Common myeloid progenitor, CD34-positive (primary cell): ENCODE measurements at regions not wholly inside any gene's neighbourhood (a gene's known extent, or its start where the extent isn't known, plus 50 kb on each side); places are given as distances from the start of the nearest gene placed in this dataset.

ENCODE experiments used
- CTCF ChIA-PET: fragments of 350-600 bp; sonication (Branson Sonifier 250); formaldehyde crosslinking; loops from one replicate; lab custom pipeline; 2021; ENCODE audit warnings: antibody characterized with exemption; lab: Charles Lee
- POLR2A ChIA-PET: fragments of 350-600 bp; sonication (Branson Sonifier 250); formaldehyde crosslinking; loops from one replicate; lab custom pipeline; 2021; ENCODE audit warnings: antibody characterized with exemption; lab: Charles Lee
- DNase-seq, 3 donors: peaks; one replicate each; pipeline versions ENCODE4 v3.0.0 to v3.0.0-alpha.2; 2013
- H3K27ac ChIP-seq, 2 experiments: 1 replicate in 1 of 2; 2 replicates in 1 of 2; pipeline ENCODE4 v1.7.0; 2013; ENCODE audit warnings: inconsistent platforms in 2 of 2, low read length in 2 of 2, mild to moderate bottlenecking in 2 of 2, low read depth in 1 of 2, moderate library complexity in 1 of 2; ENCODE audit not compliant: severe bottlenecking in 2 of 2, insufficient read depth in 1 of 2, poor library complexity in 1 of 2
- H3K27me3 ChIP-seq, 5 experiments: replicated peaks in 2 of 5; 1 replicate in 3 of 5; 2 replicates in 2 of 5; pipeline versions ENCODE4 v1.6.1 to v1.7.0; 2013; ENCODE audit warnings: low read length in 4 of 5, mild to moderate bottlenecking in 2 of 5, moderate library complexity in 2 of 5, inconsistent platforms in 1 of 5; ENCODE audit not compliant: insufficient read depth in 5 of 5, control insufficient read depth in 4 of 5
- H3K36me3 ChIP-seq, 4 experiments: 1 replicate in 2 of 4; 2 replicates in 2 of 4; pipeline versions ENCODE4 v1.6.1 to v1.7.0; 2013; ENCODE audit warnings: low read length in 3 of 4, control low read depth in 1 of 4, mild to moderate bottlenecking in 1 of 4; ENCODE audit not compliant: control insufficient read depth in 4 of 4, insufficient read depth in 4 of 4
- H3K4me1 ChIP-seq, 4 experiments: 1 replicate in 3 of 4; 2 replicates in 1 of 4; pipeline versions ENCODE4 v1.6.1 to v1.7.1; 2013; ENCODE audit warnings: low read length in 3 of 4, mild to moderate bottlenecking in 3 of 4, control low read depth in 1 of 4, inconsistent platforms in 1 of 4, moderate library complexity in 1 of 4; ENCODE audit not compliant: control insufficient read depth in 4 of 4, insufficient read depth in 4 of 4; ENCODE audit errors: control extremely low read depth in 1 of 4
- H3K4me3 ChIP-seq, 7 experiments: 1 replicate in 4 of 7; 2 replicates in 3 of 7; pipeline versions ENCODE4 v1.5.1 to v1.7.0; 2013; ENCODE audit warnings: mild to moderate bottlenecking in 7 of 7, low read length in 6 of 7, moderate library complexity in 6 of 7, inconsistent platforms in 2 of 7, low read depth in 2 of 7, control low read depth in 1 of 7; ENCODE audit not compliant: insufficient read depth in 4 of 7, control insufficient read depth in 1 of 7; ENCODE audit errors: extremely low read depth in 1 of 7
- H3K9me3 ChIP-seq, 5 experiments: 1 replicate in 4 of 5; 2 replicates in 1 of 5; pipeline versions ENCODE4 v1.6.1 to v1.7.1; 2013; ENCODE audit warnings: low read length in 4 of 5, mild to moderate bottlenecking in 2 of 5, inconsistent platforms in 1 of 5, low read depth in 1 of 5, moderate library complexity in 1 of 5; ENCODE audit not compliant: control insufficient read depth in 4 of 5, insufficient read depth in 2 of 5; ENCODE audit errors: control extremely low read depth in 1 of 5
- WGBS: methylation state at CpG from one replicate; pipeline ENCODE4 v1.1.5; 2013; ENCODE audit not compliant: insufficient coverage; 5-methylcytosine and 5-hydroxymethylcytosine counted together

DNA sequence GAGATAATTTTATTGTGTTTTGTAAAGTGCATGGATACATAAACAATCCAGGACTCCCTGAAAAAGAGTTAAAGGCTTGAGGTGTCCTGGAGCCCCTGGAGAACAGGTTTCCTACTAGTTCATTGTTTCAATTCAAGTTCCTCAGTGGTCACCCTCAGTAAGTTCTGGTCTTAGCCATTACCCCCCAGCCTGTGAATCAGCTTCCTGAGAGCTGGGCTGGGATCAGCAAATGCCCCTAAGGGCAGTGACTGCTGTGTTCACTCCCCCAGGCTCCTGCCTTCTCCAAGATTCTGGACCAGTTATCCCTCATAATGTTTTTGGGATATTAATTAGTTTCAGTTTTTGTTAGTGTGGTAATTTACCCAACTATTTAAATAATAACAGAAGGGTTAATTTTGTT lies 151.6 kb upstream of the PRSS58 start:
- CTCF ChIA-PET = interaction anchor here (0.7 to 5.6 kb wide), 5 partner anchors 10 to 77 kb away, joined by 3 to 36 read pairs (median 3); no protein-coding TSS in a partner anchor
- Histone ChIP-seq H3K4me3 (no peak overlapping the region), H3K27me3 (no peaks in the 10 kb centered on the region), H3K4me1 (peaks cover 3 to 35% (median 30%) of the 10 kb centered on the region in 4 experiments), H3K27ac (no peak overlapping the region), H3K36me3 (no peaks in the 10 kb centered on the region), H3K9me3 (no peaks in the 10 kb centered on the region)
- peak in 2 of 3 donors; percentile 26 to 44 for DNase-seq
- POLR2A ChIA-PET = no interaction called here

DNA sequence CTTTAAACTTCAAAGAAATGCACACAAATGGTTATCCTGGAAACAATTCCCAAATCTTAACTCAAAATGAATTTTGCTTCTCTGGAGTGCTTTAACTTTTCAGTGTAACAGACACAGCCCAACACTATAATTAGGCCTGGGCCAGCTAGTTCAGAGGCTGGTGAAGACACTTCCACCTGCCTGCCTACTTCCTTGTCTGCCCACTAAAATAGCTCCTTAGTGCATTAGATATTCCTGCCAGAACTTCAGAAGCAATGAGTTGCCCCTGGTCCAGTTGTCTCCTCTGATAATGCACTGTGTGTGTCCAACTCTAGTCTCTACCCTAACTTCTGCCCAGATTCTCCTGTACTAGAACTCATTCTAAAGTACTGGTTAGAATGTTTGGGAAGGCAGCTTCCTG lies 150.9 kb upstream of the PRSS58 start:
- CTCF ChIA-PET = interaction anchor here (0.8 to 5.6 kb wide), 10 partner anchors 10 to 115 kb away, joined by 3 to 36 read pairs (median 4); no protein-coding TSS in a partner anchor
- Histone ChIP-seq H3K36me3 (no peaks in the 10 kb centered on the region), H3K27ac (no peak overlapping the region), H3K4me1 (peaks cover 3 to 28% (median 26%) of the 10 kb centered on the region in 4 experiments), H3K4me3 (no peak overlapping the region), H3K9me3 (no peaks in the 10 kb centered on the region), H3K27me3 (no peaks in the 10 kb centered on the region)
- POLR2A ChIA-PET = no interaction called here
- DNase-seq = no peak

DNA sequence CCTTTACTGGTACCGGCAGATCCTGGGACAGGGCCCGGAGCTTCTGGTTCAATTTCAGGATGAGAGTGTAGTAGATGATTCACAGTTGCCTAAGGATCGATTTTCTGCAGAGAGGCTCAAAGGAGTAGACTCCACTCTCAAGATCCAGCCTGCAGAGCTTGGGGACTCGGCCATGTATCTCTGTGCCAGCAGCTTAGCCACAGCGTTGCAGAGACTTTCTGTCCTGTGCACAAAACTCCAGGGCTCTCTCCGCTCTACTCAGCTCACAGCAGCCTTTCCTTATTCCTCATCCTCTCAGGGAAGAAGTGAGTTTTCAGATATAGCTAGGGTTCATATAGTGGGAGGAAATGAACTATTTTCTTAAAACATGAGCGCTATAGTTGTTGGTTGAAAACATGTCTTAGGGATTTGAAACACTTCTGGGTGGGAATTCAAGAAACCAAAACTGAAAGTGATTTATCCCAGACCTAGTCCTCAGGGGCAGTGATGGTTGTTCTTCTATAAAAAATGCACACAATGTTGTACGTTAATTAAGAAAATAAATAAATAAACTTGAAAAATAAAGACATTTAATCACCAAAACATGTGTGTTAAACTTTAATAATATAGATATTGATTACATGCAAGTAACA lies 150.2 kb upstream of the PRSS58 start:
- peak overlapping the region in 1 of 7 experiments; percentile 57 for H3K4me3 ChIP-seq
- no peaks in the 10 kb centered on the region for H3K27me3 ChIP-seq
- no peak overlapping the region for H3K27ac ChIP-seq
- H3K9me3 ChIP-seq = no peaks in the 10 kb centered on the region
- DNase-seq = peak in 2 of 3 donors; percentile 52 to 57
- ChIA-PET POLR2A (no interaction called here), CTCF (interaction anchor here (0.5 to 5.6 kb wide), 26 partner anchors 10 to 897 kb away, joined by 3 to 36 read pairs (median 4); no protein-coding TSS in a partner anchor)
- 87% methylated on average over 4 of the region's 8 CpGs for WGBS
- H3K4me1 ChIP-seq = peaks cover 3 to 25% (median 22%) of the 10 kb centered on the region in 4 experiments
- no peaks in the 10 kb centered on the region for H3K36me3 ChIP-seq

DNA sequence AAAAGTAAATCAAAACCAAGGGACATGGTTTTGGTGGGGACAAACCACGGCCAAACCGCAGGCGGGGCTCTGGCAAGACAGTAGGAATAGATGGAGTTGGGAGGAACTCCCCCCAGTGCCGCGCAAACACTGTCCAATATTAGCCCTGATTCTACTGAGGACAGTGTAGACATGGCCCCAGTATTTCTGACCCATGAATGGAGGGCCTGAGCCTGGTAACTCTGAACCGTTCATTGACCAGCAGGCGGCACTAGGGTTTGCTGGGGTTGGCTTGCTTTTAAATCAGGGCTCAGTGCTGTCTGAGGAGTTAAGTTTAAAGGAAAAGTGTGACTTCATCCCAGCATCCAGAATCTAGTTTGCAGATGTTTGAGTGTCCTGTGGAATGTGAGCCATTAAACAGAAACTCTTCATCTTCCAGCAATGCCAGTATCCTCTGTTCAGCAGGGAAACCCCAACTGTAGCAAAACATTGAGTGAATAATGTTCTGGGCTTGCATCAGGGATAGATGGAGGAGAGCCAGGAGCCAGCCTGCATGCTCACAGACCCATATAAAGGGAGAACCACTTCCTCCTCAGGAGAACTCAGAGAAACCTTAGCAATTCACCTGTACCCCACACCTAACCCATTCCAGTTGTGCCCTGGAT lies 147.4 kb upstream of the PRSS58 start:
- 81% methylated on average over 7 of the region's 7 CpGs for WGBS
- Histone ChIP-seq H3K4me3 (no peak overlapping the region), H3K27me3 (no peaks in the 10 kb centered on the region), H3K9me3 (no peaks in the 10 kb centered on the region), H3K36me3 (no peaks in the 10 kb centered on the region), H3K27ac (no peak overlapping the region), H3K4me1 (peaks cover 3 to 18% (median 17%) of the 10 kb centered on the region in 4 experiments)
- POLR2A ChIA-PET = no interaction called here
- no peak for DNase-seq
- CTCF ChIA-PET = interaction anchor here (1.3 to 5.6 kb wide), 2 partner anchors 13 to 21 kb away, joined by 5 to 36 read pairs; no protein-coding TSS in a partner anchor

DNA sequence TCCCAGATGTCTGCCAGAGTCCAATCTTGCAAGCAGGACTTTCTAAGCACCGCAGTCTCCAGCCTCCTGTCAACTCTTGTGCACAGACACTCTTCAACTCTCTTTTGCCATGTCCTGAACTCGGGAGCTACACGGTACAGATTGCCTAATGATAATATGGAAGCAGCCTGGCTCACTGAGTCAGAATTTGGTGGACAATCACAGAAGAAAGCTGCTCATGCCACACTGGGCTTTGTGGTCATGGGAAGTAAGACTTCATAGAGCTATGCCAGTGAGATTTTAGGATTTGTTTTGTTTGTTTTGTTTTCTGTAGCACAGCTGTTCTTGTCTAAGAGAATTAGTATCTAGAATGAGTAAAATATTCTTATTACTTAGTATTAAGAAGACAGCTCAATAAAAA lies 144.1 kb upstream of the PRSS58 start:
- Histone ChIP-seq H3K9me3 (no peaks in the 10 kb centered on the region), H3K4me1 (no peaks in the 10 kb centered on the region), H3K36me3 (no peaks in the 10 kb centered on the region), H3K4me3 (no peak overlapping the region), H3K27ac (no peak overlapping the region), H3K27me3 (no peaks in the 10 kb centered on the region)
- ChIA-PET CTCF (interaction anchor here (1.7 to 3.6 kb wide), 5 partner anchors 9 to 186 kb away, joined by 4 to 28 read pairs (median 8); no protein-coding TSS in a partner anchor), POLR2A (no interaction called here)
- WGBS = 96% methylated on average over 3 of the region's 3 CpGs
- DNase-seq = no peak

DNA sequence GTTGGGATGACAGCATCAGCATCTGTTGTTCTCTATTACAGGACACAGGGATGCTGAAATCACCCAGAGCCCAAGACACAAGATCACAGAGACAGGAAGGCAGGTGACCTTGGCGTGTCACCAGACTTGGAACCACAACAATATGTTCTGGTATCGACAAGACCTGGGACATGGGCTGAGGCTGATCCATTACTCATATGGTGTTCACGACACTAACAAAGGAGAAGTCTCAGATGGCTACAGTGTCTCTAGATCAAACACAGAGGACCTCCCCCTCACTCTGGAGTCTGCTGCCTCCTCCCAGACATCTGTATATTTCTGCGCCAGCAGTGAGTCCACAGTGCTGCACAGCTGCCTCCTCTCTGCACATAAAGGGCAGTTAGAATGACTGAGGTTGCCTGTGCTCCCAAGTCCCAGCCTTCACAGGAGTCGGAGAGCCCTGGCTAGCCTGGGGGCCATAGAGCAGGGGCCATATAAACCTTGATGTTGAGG lies 142.2 kb upstream of the PRSS58 start:
- Histone ChIP-seq H3K4me3 (no peak overlapping the region), H3K36me3 (no peaks in the 10 kb centered on the region), H3K4me1 (no peaks in the 10 kb centered on the region), H3K9me3 (no peaks in the 10 kb centered on the region), H3K27ac (no peak overlapping the region), H3K27me3 (no peaks in the 10 kb centered on the region)
- WGBS = 100% methylated on average over 4 of the region's 5 CpGs
- ChIA-PET CTCF (interaction anchor here (1.1 to 3.6 kb wide), 6 partner anchors 8 to 23 kb away, joined by 3 to 28 read pairs (median 3); no protein-coding TSS in a partner anchor), POLR2A (no interaction called here)
- no peak for DNase-seq
